Panc1 (cell line): ENCODE measurements at regions not wholly inside any gene's neighbourhood (a gene's known extent, or its start where the extent isn't known, plus 50 kb on each side); places are given as distances from the start of the nearest gene placed in this dataset.

Experiments used
- ATAC-seq: fragments of 200-7000 bp; cut with Tn5 transposase; 2 replicates; pipeline ENCODE4 v1.9.1; 2020; ENCODE audit warnings: mild to moderate bottlenecking, moderate library complexity
- BruUV-seq: library from RNA; stranded (reverse); fragments of 400-500 nt; replicated peaks from 2 replicates; lab custom pipeline; 2021; lab: Mats Ljungman, UMichigan
- CTCF ChIA-PET: fragments of 300-600 bp; sonication (Branson Sonifier 250); formaldehyde crosslinking; loops from one replicate; lab custom pipeline; 2022; ENCODE audit warnings: antibody characterized with exemption; lab: Charles Lee
- POLR2A ChIA-PET: fragments of 300-600 bp; sonication (Branson Sonifier 250); formaldehyde crosslinking; loops from one replicate; lab custom pipeline; 2022; ENCODE audit warnings: antibody characterized with exemption; lab: Charles Lee
- DNase-seq: peaks from one replicate; pipeline ENCODE4 v3.0.0-alpha.2; 2010; ENCODE audit warnings: low read depth, low spot score
- H3K27ac ChIP-seq: 2 replicates; pipeline ENCODE4 v1.5.1; 2011; ENCODE audit warnings: mild to moderate bottlenecking, low read length, inconsistent platforms
- H3K27me3 ChIP-seq: fragments of 200-500 bp; sonication (Bioruptor generic); 2 replicates; pipeline ENCODE4 v1.6.0; 2014; ENCODE audit warnings: low read length, inconsistent platforms; ENCODE audit not compliant: control insufficient read depth, insufficient read depth
- H3K36me3 ChIP-seq: fragments of 200-500 bp; sonication (Bioruptor generic); 2 replicates; pipeline ENCODE4 v1.5.1; 2014; ENCODE audit warnings: inconsistent platforms, mild to moderate bottlenecking, low read length, moderate library complexity; ENCODE audit not compliant: control insufficient read depth, insufficient read depth
- H3K4me1 ChIP-seq: 2 replicates; pipeline ENCODE4 v1.5.1; 2011; ENCODE audit warnings: inconsistent platforms, mild to moderate bottlenecking, low read length, moderate library complexity; ENCODE audit not compliant: control insufficient read depth, insufficient read depth
- H3K4me3 ChIP-seq, 2 experiments: 2 replicates each; pipeline ENCODE4 v1.5.1; 2011 to 2012; ENCODE audit warnings: low read depth in 2 of 2, low read length in 2 of 2, mild to moderate bottlenecking in 2 of 2, inconsistent platforms in 1 of 2, moderate library complexity in 1 of 2
- H3K9me3 ChIP-seq: fragments of 200-500 bp; sonication (Bioruptor generic); 2 replicates; pipeline ENCODE4 v1.5.1; 2014; ENCODE audit warnings: low read depth, mild to moderate bottlenecking, inconsistent platforms, low read length, moderate library complexity; ENCODE audit not compliant: control insufficient read depth, insufficient read depth
- POLR2AphosphoS5 ChIP-seq: IDR thresholded peaks from 2 replicates; pipeline ENCODE4 v1.6.1; 2012; ENCODE audit warnings: mild to moderate bottlenecking, low read depth, low read length, moderate library complexity
- REST ChIP-seq, 2 experiments: IDR thresholded peaks; 2 replicates each; pipeline ENCODE4 v1.6.1; 2011 to 2012; ENCODE audit warnings: low read depth in 2 of 2, control low read depth in 1 of 2, low read length in 1 of 2, mild to moderate bottlenecking in 1 of 2, moderate library complexity in 1 of 2; ENCODE audit not compliant: insufficient read depth in 1 of 2
- SIN3A ChIP-seq: IDR thresholded peaks from 2 replicates; pipeline ENCODE4 v1.6.1; 2012; ENCODE audit warnings: low read depth, mild to moderate bottlenecking, low read length, moderate library complexity, borderline replicate concordance; ENCODE audit not compliant: insufficient read depth
- TCF7L2 ChIP-seq: IDR thresholded peaks from 2 replicates; pipeline ENCODE4 v1.6.1; 2011; ENCODE audit warnings: mild to moderate bottlenecking, low read depth, low read length, inconsistent platforms
- in situ Hi-C: cut with HindIII; loops from 2 replicates; pipeline ENCODE4 v1.10.0; 2016; ENCODE audit warnings: low sequenced_read_pairs, low pct_unique_long_range_greater_than_20kb
- intact Hi-C: fragments of 100-400 bp; cut with micrococcal nuclease; formaldehyde crosslinking; loops from one replicate; pipeline ENCODE4 v1.10.0; 2022; ENCODE audit not compliant: unreplicated experiment
- TF ChIP-seq, protein P1 (sequence below): fragments of 450-650 bp; IDR thresholded peaks from 2 replicates; pipeline ENCODE4 v1.5.1; 2017; ENCODE audit warnings: mild to moderate bottlenecking

GRCh38 chr3:63764511-63764910 is 54.6 kb upstream of the C3orf49 start:
- H3K36me3 ChIP-seq = no peaks in the 10 kb centered on the region
- H3K4me3 ChIP-seq = no peak overlapping the region
- no peaks in the 10 kb centered on the region for H3K4me1 ChIP-seq
- POLR2A ChIA-PET = no interaction called here
- ATAC-seq (no peak), DNase-seq (no peak)
- no peaks in the 10 kb centered on the region for H3K9me3 ChIP-seq
- in situ Hi-C loops = no loop called here
- CTCF ChIA-PET = no interaction called here
- no peak overlapping the region for H3K27ac ChIP-seq
- TF ChIP-seq REST (IDR thresholded peaks at IDR 0.05; ENCODE audit: insufficient read depth in 1 of 2, low read depth in 2 of 2, low read length in 1 of 2) = no peak
- TF ChIP-seq, protein P1, sequence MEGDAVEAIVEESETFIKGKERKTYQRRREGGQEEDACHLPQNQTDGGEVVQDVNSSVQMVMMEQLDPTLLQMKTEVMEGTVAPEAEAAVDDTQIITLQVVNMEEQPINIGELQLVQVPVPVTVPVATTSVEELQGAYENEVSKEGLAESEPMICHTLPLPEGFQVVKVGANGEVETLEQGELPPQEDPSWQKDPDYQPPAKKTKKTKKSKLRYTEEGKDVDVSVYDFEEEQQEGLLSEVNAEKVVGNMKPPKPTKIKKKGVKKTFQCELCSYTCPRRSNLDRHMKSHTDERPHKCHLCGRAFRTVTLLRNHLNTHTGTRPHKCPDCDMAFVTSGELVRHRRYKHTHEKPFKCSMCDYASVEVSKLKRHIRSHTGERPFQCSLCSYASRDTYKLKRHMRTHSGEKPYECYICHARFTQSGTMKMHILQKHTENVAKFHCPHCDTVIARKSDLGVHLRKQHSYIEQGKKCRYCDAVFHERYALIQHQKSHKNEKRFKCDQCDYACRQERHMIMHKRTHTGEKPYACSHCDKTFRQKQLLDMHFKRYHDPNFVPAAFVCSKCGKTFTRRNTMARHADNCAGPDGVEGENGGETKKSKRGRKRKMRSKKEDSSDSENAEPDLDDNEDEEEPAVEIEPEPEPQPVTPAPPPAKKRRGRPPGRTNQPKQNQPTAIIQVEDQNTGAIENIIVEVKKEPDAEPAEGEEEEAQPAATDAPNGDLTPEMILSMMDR = no peak
- no peak for TF ChIP-seq POLR2AphosphoS5
- no peak for TF ChIP-seq TCF7L2
- TF ChIP-seq SIN3A = no peak
- H3K27me3 ChIP-seq = no peaks in the 10 kb centered on the region
- BruUV-seq = no TSS peak
- intact Hi-C loops = no loop called here

GRCh38 chr3:63766261-63766660 is 52.8 kb upstream of the C3orf49 start:
- H3K4me3 ChIP-seq = no peak overlapping the region
- intact Hi-C loops (no loop called here), in situ Hi-C loops (no loop called here)
- no peak for ATAC-seq
- H3K9me3 ChIP-seq = no peaks in the 10 kb centered on the region
- no TSS peak for BruUV-seq
- TF ChIP-seq SIN3A (no peak), REST (IDR thresholded peaks at IDR 0.05; ENCODE audit: insufficient read depth in 1 of 2, low read depth in 2 of 2, low read length in 1 of 2) (no peak), POLR2AphosphoS5 (no peak), TCF7L2 (no peak)
- TF ChIP-seq, protein P1 = no peak
- POLR2A ChIA-PET = no interaction called here
- no peak overlapping the region for H3K27ac ChIP-seq
- no peaks in the 10 kb centered on the region for H3K4me1 ChIP-seq
- no peaks in the 10 kb centered on the region for H3K27me3 ChIP-seq
- CTCF ChIA-PET = no interaction called here
- DNase-seq = no peak
- H3K36me3 ChIP-seq = no peaks in the 10 kb centered on the region
